ENCODE measurements at regions not wholly inside any gene's neighbourhood (a gene's known extent, or its start where the extent isn't known, plus 50 kb on each side); places are given as distances from the start of the nearest gene placed in this dataset.

GRCh38 chr12:62196146-62196545, 64.1 kb upstream of the USP15 start:
- TF ChIP-seq EP300 (IDR thresholded peaks at IDR 0.05) (no peak), CTCF (IDR thresholded peaks at IDR 0.05) (no peak)
